ENCODE measurements at regions not wholly inside any gene's neighbourhood (a gene's known extent, or its start where the extent isn't known, plus 50 kb on each side); places are given as distances from the start of the nearest gene placed in this dataset.

DNA sequence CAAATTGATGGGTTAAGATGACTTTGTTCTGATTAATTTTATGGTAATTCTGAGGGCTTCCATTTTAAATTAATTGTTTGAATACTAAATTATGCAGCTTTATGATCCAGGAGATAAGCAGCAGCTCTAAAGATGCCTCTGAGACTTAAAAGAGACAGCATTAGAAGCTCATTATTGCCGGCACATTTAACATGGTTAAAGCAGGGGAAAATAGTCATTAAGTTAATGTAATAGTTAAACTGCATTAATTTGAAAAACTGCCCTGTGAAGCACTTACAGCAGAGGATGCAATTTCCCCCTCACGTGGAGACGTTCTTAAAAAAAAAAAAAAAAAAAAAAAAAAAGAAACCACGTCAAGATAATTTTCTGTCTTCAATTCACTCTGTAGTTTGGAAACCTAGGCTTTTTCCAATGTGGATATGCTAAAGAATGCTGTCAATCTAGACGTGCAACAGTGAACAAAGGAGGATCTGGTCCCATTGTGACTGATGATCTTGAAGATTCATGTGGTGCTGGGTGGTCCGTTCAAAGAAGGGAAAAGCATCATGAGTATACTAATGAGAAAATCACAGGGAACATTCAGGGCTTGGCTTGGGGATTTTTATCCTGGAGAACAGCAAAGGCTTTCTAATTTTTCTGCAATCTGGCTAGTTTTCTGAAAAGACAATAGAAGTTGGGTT lies 440.6 kb upstream of the HS3ST1 start:
- TF ChIP-seq, protein P1, sequence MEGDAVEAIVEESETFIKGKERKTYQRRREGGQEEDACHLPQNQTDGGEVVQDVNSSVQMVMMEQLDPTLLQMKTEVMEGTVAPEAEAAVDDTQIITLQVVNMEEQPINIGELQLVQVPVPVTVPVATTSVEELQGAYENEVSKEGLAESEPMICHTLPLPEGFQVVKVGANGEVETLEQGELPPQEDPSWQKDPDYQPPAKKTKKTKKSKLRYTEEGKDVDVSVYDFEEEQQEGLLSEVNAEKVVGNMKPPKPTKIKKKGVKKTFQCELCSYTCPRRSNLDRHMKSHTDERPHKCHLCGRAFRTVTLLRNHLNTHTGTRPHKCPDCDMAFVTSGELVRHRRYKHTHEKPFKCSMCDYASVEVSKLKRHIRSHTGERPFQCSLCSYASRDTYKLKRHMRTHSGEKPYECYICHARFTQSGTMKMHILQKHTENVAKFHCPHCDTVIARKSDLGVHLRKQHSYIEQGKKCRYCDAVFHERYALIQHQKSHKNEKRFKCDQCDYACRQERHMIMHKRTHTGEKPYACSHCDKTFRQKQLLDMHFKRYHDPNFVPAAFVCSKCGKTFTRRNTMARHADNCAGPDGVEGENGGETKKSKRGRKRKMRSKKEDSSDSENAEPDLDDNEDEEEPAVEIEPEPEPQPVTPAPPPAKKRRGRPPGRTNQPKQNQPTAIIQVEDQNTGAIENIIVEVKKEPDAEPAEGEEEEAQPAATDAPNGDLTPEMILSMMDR (IDR thresholded peaks at IDR 0.05) = no peak
- TF ChIP-seq EP300 (IDR thresholded peaks at IDR 0.05) = no peak
- no peak for TF ChIP-seq POLR2A (IDR thresholded peaks at IDR 0.05)

Measured in tibial nerve (tissue), 4 donors.